ENCODE measurements at regions not wholly inside any gene's neighbourhood (a gene's known extent, or its start where the extent isn't known, plus 50 kb on each side); places are given as distances from the start of the nearest gene placed in this dataset.

DNA sequence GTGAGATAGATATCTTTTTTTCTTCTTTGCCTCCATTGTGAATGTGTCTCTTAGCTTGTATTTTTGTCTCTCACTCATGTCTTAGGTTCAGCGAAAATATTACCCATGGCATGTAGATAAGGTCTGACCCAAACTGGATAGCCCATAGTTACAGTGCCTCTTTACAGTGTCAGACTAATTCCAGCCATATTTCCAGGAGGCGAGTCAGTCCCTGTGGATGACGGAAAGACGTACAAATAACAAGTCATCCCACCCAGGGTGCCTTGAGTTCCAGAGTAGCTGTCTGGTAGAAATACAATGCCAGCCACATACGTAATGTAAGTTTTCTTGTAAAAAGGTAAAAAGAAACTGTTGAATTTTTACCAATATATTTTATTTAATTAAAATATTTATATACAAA, 157.3 kb downstream of the ZNF281 start (continued):
- TF ChIP-seq, protein P1, sequence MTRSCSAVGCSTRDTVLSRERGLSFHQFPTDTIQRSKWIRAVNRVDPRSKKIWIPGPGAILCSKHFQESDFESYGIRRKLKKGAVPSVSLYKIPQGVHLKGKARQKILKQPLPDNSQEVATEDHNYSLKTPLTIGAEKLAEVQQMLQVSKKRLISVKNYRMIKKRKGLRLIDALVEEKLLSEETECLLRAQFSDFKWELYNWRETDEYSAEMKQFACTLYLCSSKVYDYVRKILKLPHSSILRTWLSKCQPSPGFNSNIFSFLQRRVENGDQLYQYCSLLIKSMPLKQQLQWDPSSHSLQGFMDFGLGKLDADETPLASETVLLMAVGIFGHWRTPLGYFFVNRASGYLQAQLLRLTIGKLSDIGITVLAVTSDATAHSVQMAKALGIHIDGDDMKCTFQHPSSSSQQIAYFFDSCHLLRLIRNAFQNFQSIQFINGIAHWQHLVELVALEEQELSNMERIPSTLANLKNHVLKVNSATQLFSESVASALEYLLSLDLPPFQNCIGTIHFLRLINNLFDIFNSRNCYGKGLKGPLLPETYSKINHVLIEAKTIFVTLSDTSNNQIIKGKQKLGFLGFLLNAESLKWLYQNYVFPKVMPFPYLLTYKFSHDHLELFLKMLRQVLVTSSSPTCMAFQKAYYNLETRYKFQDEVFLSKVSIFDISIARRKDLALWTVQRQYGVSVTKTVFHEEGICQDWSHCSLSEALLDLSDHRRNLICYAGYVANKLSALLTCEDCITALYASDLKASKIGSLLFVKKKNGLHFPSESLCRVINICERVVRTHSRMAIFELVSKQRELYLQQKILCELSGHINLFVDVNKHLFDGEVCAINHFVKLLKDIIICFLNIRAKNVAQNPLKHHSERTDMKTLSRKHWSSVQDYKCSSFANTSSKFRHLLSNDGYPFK (CRISPR knock-in tag; IDR thresholded peaks at IDR 0.05; ENCODE audit: borderline replicate concordance), result no peak
- TF ChIP-seq KAT7 (CRISPR knock-in tag; IDR thresholded peaks at IDR 0.05; ENCODE audit: borderline replicate concordance) (no peak), GATAD1 (CRISPR knock-in tag; IDR thresholded peaks at IDR 0.05) (no peak), ZNF782 (CRISPR knock-in tag; IDR thresholded peaks at IDR 0.05; ENCODE audit: borderline replicate concordance) (no peak), ZNF205 (CRISPR knock-in tag; IDR thresholded peaks at IDR 0.05) (no peak), ATAD3A (CRISPR knock-in tag; IDR thresholded peaks at IDR 0.05) (no peak)
- TF ChIP-seq, protein P2, sequence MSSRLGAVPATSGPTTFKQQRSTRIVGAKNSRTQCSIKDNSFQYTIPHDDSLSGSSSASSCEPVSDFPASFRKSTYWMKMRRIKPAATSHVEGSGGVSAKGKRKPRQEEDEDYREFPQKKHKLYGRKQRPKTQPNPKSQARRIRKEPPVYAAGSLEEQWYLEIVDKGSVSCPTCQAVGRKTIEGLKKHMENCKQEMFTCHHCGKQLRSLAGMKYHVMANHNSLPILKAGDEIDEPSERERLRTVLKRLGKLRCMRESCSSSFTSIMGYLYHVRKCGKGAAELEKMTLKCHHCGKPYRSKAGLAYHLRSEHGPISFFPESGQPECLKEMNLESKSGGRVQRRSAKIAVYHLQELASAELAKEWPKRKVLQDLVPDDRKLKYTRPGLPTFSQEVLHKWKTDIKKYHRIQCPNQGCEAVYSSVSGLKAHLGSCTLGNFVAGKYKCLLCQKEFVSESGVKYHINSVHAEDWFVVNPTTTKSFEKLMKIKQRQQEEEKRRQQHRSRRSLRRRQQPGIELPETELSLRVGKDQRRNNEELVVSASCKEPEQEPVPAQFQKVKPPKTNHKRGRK (CRISPR knock-in tag; IDR thresholded peaks at IDR 0.05), result no peak

DNA sequence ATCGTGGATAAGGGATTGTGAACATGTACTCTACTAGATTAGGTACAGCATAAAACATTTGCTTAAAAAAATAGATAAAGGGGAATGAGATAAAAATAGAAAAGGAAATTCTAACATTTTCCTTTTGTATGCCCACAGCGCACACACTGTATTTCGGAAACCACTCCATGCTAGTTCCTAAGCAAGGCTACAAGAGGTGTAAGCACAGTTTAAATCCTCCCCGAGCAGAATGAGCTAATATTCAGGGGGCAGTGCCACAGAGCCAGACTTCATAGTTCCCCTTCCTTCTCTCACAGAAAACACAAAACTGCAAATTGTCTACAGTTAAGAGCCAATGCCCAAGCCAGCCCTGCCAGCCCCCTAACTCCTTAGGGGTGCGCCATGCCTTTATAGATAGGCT, 159.4 kb downstream of the ZNF281 start:
- Histone ChIP-seq H3K4me3 (replicated peaks in 1 of 3; ENCODE audit: insufficient read depth in 1 of 3, low read depth in 2 of 3, low read length in 3 of 3) (no peak overlapping the region), H2AFZ (ENCODE audit: low read length) (no peak overlapping the region), H3K36me3 (replicated peaks in 1 of 2; ENCODE audit: control insufficient read depth in 1 of 2, insufficient read depth in 2 of 2, low read length in 2 of 2) (no peaks in the 10 kb centered on the region), H3K9ac (ENCODE audit: insufficient read depth, low read depth, low read length) (no peak overlapping the region), H3K27ac (ENCODE audit: extremely low read length, insufficient read depth, low read length) (no peak overlapping the region), H4K20me1 (ENCODE audit: insufficient read depth, low read length) (no peaks in the 10 kb centered on the region), H3K79me2 (ENCODE audit: insufficient read depth, low read length) (no peaks in the 10 kb centered on the region), H3K4me2 (ENCODE audit: low read depth, low read length) (no peak overlapping the region), H3K9me3 (ENCODE audit: low read length) (no peaks in the 10 kb centered on the region), H3K27me3 (ENCODE audit: control insufficient read depth in 1 of 2, insufficient read depth in 2 of 2, low read length in 2 of 2) (peaks cover 0 to under 1% of the 10 kb centered on the region in 2 experiments; a peak in 1 of 5 replicates), H3K4me1 (ENCODE audit: insufficient read depth, low read length) (no peaks in the 10 kb centered on the region)
- no peak for ATAC-seq
- CTCF ChIA-PET (ENCODE audit: low intra/inter-chr PET ratio, low total read pairs), result no interaction called here
- no peak for DNase-seq (ENCODE audit: low spot score)
- 47% methylated on average over 5 of the region's 5 CpGs for WGBS (ENCODE audit: low lambda C conversion rate)
- POLR2A ChIA-PET, result no interaction called here
- intact Hi-C loops (cut with micrococcal nuclease; ENCODE audit: unreplicated experiment) (no loop called here), in situ Hi-C loops (cut with HindIII; ENCODE audit: extremely low pct_ligation_motif_present, low pct_unique_long_range_greater_than_20kb) (loop anchor here (25.0 kb wide), 1 partner anchor 563 kb away; no protein-coding TSS in a partner anchor)
- BruUV-seq (replicated peaks), result no TSS peak
- no peak for FAIRE-seq
- TF ChIP-seq NCOA1 (CRISPR knock-in tag; IDR thresholded peaks at IDR 0.05), result no peak
- TF ChIP-seq, protein P3, sequence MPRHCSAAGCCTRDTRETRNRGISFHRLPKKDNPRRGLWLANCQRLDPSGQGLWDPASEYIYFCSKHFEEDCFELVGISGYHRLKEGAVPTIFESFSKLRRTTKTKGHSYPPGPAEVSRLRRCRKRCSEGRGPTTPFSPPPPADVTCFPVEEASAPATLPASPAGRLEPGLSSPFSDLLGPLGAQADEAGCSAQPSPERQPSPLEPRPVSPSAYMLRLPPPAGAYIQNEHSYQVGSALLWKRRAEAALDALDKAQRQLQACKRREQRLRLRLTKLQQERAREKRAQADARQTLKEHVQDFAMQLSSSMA (CRISPR knock-in tag; IDR thresholded peaks at IDR 0.05), result no peak
- TF ChIP-seq, protein P4, sequence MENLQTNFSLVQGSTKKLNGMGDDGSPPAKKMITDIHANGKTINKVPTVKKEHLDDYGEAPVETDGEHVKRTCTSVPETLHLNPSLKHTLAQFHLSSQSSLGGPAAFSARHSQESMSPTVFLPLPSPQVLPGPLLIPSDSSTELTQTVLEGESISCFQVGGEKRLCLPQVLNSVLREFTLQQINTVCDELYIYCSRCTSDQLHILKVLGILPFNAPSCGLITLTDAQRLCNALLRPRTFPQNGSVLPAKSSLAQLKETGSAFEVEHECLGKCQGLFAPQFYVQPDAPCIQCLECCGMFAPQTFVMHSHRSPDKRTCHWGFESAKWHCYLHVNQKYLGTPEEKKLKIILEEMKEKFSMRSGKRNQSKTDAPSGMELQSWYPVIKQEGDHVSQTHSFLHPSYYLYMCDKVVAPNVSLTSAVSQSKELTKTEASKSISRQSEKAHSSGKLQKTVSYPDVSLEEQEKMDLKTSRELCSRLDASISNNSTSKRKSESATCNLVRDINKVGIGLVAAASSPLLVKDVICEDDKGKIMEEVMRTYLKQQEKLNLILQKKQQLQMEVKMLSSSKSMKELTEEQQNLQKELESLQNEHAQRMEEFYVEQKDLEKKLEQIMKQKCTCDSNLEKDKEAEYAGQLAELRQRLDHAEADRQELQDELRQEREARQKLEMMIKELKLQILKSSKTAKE (CRISPR knock-in tag; IDR thresholded peaks at IDR 0.05; ENCODE audit: borderline replicate concordance), result no peak
- TF ChIP-seq, protein P5, sequence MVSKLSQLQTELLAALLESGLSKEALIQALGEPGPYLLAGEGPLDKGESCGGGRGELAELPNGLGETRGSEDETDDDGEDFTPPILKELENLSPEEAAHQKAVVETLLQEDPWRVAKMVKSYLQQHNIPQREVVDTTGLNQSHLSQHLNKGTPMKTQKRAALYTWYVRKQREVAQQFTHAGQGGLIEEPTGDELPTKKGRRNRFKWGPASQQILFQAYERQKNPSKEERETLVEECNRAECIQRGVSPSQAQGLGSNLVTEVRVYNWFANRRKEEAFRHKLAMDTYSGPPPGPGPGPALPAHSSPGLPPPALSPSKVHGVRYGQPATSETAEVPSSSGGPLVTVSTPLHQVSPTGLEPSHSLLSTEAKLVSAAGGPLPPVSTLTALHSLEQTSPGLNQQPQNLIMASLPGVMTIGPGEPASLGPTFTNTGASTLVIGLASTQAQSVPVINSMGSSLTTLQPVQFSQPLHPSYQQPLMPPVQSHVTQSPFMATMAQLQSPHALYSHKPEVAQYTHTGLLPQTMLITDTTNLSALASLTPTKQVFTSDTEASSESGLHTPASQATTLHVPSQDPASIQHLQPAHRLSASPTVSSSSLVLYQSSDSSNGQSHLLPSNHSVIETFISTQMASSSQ (IDR thresholded peaks at IDR 0.05; ENCODE audit: low read depth), result no peak
- TF ChIP-seq, protein P5 (CRISPR knock-in tag; IDR thresholded peaks at IDR 0.05; ENCODE audit: borderline replicate concordance), result no peak

All from HepG2 (cell line).